Transverse colon (tissue), 3 donors: ENCODE measurements at regions not wholly inside any gene's neighbourhood (a gene's known extent, or its start where the extent isn't known, plus 50 kb on each side); places are given as distances from the start of the nearest gene placed in this dataset.

ENCODE experiments used
- POLR2A ChIP-seq: fragments of 450-650 bp; IDR thresholded peaks from one replicate; pipeline ENCODE4 v1.6.1; 2016; ENCODE audit warnings: antibody characterized with exemption, mild to moderate bottlenecking, moderate library complexity
- TF ChIP-seq, protein P1 (sequence below), 5 experiments: fragments of 200-600 bp in 3 of 5; fragments of 450-650 bp in 2 of 5; sonication (generic) in 3 of 5; IDR thresholded peaks; 1 replicate in 2 of 5; 2 replicates in 3 of 5; pipeline ENCODE4 v1.5.1; 2016 to 2017; ENCODE audit warnings: antibody characterized with exemption in 5 of 5, inconsistent platforms in 3 of 5, mild to moderate bottlenecking in 2 of 5, moderate library complexity in 1 of 5

GRCh38 chr19:33988601-33989000, 183.7 kb upstream of the LSM14A start:
- TF ChIP-seq, protein P1, sequence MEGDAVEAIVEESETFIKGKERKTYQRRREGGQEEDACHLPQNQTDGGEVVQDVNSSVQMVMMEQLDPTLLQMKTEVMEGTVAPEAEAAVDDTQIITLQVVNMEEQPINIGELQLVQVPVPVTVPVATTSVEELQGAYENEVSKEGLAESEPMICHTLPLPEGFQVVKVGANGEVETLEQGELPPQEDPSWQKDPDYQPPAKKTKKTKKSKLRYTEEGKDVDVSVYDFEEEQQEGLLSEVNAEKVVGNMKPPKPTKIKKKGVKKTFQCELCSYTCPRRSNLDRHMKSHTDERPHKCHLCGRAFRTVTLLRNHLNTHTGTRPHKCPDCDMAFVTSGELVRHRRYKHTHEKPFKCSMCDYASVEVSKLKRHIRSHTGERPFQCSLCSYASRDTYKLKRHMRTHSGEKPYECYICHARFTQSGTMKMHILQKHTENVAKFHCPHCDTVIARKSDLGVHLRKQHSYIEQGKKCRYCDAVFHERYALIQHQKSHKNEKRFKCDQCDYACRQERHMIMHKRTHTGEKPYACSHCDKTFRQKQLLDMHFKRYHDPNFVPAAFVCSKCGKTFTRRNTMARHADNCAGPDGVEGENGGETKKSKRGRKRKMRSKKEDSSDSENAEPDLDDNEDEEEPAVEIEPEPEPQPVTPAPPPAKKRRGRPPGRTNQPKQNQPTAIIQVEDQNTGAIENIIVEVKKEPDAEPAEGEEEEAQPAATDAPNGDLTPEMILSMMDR (IDR thresholded peaks at IDR 0.05) = no peak
- TF ChIP-seq POLR2A = no peak
